ENCODE measurements at regions not wholly inside any gene's neighbourhood (a gene's known extent, or its start where the extent isn't known, plus 50 kb on each side); places are given as distances from the start of the nearest gene placed in this dataset.

DNA sequence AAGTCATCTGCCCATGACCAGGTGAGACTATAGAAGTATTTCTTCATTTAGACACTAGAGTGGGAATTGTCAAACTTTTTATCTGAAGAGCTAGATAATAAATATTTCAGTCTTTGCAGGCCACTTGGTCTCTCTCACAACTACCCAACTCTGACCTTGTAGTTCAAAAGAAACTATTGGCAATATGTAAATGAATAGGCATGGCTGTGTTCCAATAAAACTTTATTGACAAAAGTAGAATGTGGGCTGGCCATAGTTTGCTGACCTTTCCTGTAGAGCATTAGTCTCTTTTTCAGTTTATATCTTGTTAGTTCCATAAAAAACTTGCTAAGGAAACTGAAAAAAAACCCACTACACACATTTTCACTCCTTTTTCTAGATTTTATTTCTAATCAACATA, 535.5 kb downstream of the PRR16 start:
- TF ChIP-seq EZH2 (IDR thresholded peaks at IDR 0.05; ENCODE audit: low read depth): no peak
- TF ChIP-seq, protein P1, sequence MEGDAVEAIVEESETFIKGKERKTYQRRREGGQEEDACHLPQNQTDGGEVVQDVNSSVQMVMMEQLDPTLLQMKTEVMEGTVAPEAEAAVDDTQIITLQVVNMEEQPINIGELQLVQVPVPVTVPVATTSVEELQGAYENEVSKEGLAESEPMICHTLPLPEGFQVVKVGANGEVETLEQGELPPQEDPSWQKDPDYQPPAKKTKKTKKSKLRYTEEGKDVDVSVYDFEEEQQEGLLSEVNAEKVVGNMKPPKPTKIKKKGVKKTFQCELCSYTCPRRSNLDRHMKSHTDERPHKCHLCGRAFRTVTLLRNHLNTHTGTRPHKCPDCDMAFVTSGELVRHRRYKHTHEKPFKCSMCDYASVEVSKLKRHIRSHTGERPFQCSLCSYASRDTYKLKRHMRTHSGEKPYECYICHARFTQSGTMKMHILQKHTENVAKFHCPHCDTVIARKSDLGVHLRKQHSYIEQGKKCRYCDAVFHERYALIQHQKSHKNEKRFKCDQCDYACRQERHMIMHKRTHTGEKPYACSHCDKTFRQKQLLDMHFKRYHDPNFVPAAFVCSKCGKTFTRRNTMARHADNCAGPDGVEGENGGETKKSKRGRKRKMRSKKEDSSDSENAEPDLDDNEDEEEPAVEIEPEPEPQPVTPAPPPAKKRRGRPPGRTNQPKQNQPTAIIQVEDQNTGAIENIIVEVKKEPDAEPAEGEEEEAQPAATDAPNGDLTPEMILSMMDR (conservative IDR thresholded peaks at IDR 0.05): no peak
